ENCODE measurements at regions not wholly inside any gene's neighbourhood (a gene's known extent, or its start where the extent isn't known, plus 50 kb on each side); places are given as distances from the start of the nearest gene placed in this dataset.

GRCh38 chr4:43943998-43944397, 504.6 kb downstream of the KCTD8 start:
- H3K9me3 Mint-ChIP-seq (ENCODE audit: unreplicated experiment), result no peaks in the 10 kb centered on the region
- TF ChIP-seq CTCF (IDR thresholded peaks at IDR 0.05), result no peak
- H3K27ac Mint-ChIP-seq (ENCODE audit: unreplicated experiment), result no peak overlapping the region
- no peaks in the 10 kb centered on the region for H3K4me1 Mint-ChIP-seq (ENCODE audit: unreplicated experiment)
- H3K4me3 Mint-ChIP-seq (ENCODE audit: unreplicated experiment), result no peak overlapping the region
- H3K27me3 Mint-ChIP-seq (ENCODE audit: unreplicated experiment), result no peaks in the 10 kb centered on the region
- H3K36me3 Mint-ChIP-seq (ENCODE audit: unreplicated experiment), result no peaks in the 10 kb centered on the region
- no peak for DNase-seq (ENCODE audit: extremely low spot score, unreplicated experiment)

GRCh38 chr4:43959976-43960375, 488.6 kb downstream of the KCTD8 start:
- Mint-ChIP-seq H3K9me3 (ENCODE audit: unreplicated experiment) (no peaks in the 10 kb centered on the region), H3K27me3 (ENCODE audit: unreplicated experiment) (no peaks in the 10 kb centered on the region), H3K4me3 (ENCODE audit: unreplicated experiment) (no peak overlapping the region), H3K27ac (ENCODE audit: unreplicated experiment) (no peak overlapping the region), H3K4me1 (ENCODE audit: unreplicated experiment) (no peaks in the 10 kb centered on the region), H3K36me3 (ENCODE audit: unreplicated experiment) (no peaks in the 10 kb centered on the region)
- no peak for TF ChIP-seq CTCF (IDR thresholded peaks at IDR 0.05)
- DNase-seq (ENCODE audit: extremely low spot score, unreplicated experiment), result no peak

GRCh38 chr4:43968011-43968410, 480.6 kb downstream of the KCTD8 start:
- no peaks in the 10 kb centered on the region for H3K27me3 Mint-ChIP-seq (ENCODE audit: unreplicated experiment)
- TF ChIP-seq CTCF (IDR thresholded peaks at IDR 0.05), result no peak
- no peak overlapping the region for H3K4me3 Mint-ChIP-seq (ENCODE audit: unreplicated experiment)
- no peak for DNase-seq (ENCODE audit: extremely low spot score, unreplicated experiment)
- H3K9me3 Mint-ChIP-seq (ENCODE audit: unreplicated experiment), result no peaks in the 10 kb centered on the region
- H3K4me1 Mint-ChIP-seq (ENCODE audit: unreplicated experiment), result no peaks in the 10 kb centered on the region
- no peaks in the 10 kb centered on the region for H3K36me3 Mint-ChIP-seq (ENCODE audit: unreplicated experiment)
- no peak overlapping the region for H3K27ac Mint-ChIP-seq (ENCODE audit: unreplicated experiment)

GRCh38 chr4:43983610-43984009, 465.0 kb downstream of the KCTD8 start:
- Mint-ChIP-seq H3K36me3 (ENCODE audit: unreplicated experiment) (no peaks in the 10 kb centered on the region), H3K4me3 (ENCODE audit: unreplicated experiment) (no peak overlapping the region), H3K27ac (ENCODE audit: unreplicated experiment) (no peak overlapping the region), H3K9me3 (ENCODE audit: unreplicated experiment) (no peaks in the 10 kb centered on the region), H3K27me3 (ENCODE audit: unreplicated experiment) (no peaks in the 10 kb centered on the region), H3K4me1 (ENCODE audit: unreplicated experiment) (no peaks in the 10 kb centered on the region)
- no peak for DNase-seq (ENCODE audit: extremely low spot score, unreplicated experiment)
- no peak for TF ChIP-seq CTCF (IDR thresholded peaks at IDR 0.05)

GRCh38 chr4:43987331-43987944, 461.2 kb downstream of the KCTD8 start:
- Mint-ChIP-seq H3K4me1 (ENCODE audit: unreplicated experiment) (no peaks in the 10 kb centered on the region), H3K36me3 (ENCODE audit: unreplicated experiment) (no peaks in the 10 kb centered on the region), H3K27me3 (ENCODE audit: unreplicated experiment) (no peaks in the 10 kb centered on the region), H3K9me3 (ENCODE audit: unreplicated experiment) (no peaks in the 10 kb centered on the region), H3K27ac (ENCODE audit: unreplicated experiment) (no peak overlapping the region), H3K4me3 (ENCODE audit: unreplicated experiment) (no peak overlapping the region)
- DNase-seq (ENCODE audit: extremely low spot score, unreplicated experiment), result no peak
- TF ChIP-seq CTCF (IDR thresholded peaks at IDR 0.05), result no peak
